Breast epithelium (tissue), 4 donors: ENCODE measurements at regions not wholly inside any gene's neighbourhood (a gene's known extent, or its start where the extent isn't known, plus 50 kb on each side); places are given as distances from the start of the nearest gene placed in this dataset.

Experiments used
- DNase-seq, 2 donors: peaks; one replicate each; pipeline ENCODE4 v3.0.0-alpha.2; 2019; ENCODE audit warnings: low spot score in 2 of 2
- H3K27ac ChIP-seq, 2 donors: fragments of 200-600 bp; sonication (generic) in 1 of 2; one replicate each; pipeline ENCODE4 v1.5.1; 2016 to 2019; ENCODE audit warnings: mild to moderate bottlenecking in 1 of 2
- H3K27me3 ChIP-seq, 2 donors: fragments of 200-600 bp; sonication (generic) in 1 of 2; one replicate each; pipeline versions ENCODE4 v1.5.1 to v1.6.0; 2017 to 2019; ENCODE audit warnings: control low read depth in 1 of 2, mild to moderate bottlenecking in 1 of 2
- H3K36me3 ChIP-seq: fragments of 200-600 bp; one replicate; pipeline ENCODE4 v1.5.1; 2019
- H3K4me1 ChIP-seq, 2 donors: fragments of 200-600 bp; sonication (generic); one replicate each; pipeline ENCODE4 v1.5.1; 2016 to 2019; ENCODE audit warnings: control low read depth in 1 of 2
- H3K4me3 ChIP-seq, 3 donors: fragments of 200-600 bp; sonication (generic); 1 replicate in 2 of 3; 2 replicates in 1 of 3; pipeline ENCODE4 v1.5.1; 2016 to 2019; ENCODE audit warnings: mild to moderate bottlenecking in 3 of 3, moderate library complexity in 2 of 3
- H3K9me3 ChIP-seq, 2 donors: fragments of 200-600 bp; sonication (generic) in 1 of 2; one replicate each; pipeline ENCODE4 v1.5.1; 2016 to 2019; ENCODE audit warnings: control low read depth in 1 of 2
- POLR2A ChIP-seq: fragments of 450-650 bp; IDR thresholded peaks from one replicate; pipeline ENCODE4 v1.6.1; 2016; ENCODE audit warnings: antibody characterized with exemption, mild to moderate bottlenecking, moderate library complexity
- POLR2AphosphoS5 ChIP-seq, 3 donors: sonication (generic); formaldehyde crosslinking; IDR thresholded peaks; one replicate each; pipeline ENCODE4 v1.6.1; 2017; ENCODE audit warnings: antibody characterized with exemption in 3 of 3
- intact Hi-C: fragments of 100-400 bp; cut with DNase I; formaldehyde crosslinking; loops from one replicate; pipeline ENCODE4 v1.15.1; 2023; ENCODE audit warnings: low total_unique reads
- TF ChIP-seq, protein P1 (sequence below), 3 donors: fragments of 450-650 bp; IDR thresholded peaks; one replicate each; pipeline ENCODE4 v1.5.1; 2016 to 2017; ENCODE audit warnings: antibody characterized with exemption in 3 of 3, mild to moderate bottlenecking in 3 of 3, moderate library complexity in 3 of 3

DNA sequence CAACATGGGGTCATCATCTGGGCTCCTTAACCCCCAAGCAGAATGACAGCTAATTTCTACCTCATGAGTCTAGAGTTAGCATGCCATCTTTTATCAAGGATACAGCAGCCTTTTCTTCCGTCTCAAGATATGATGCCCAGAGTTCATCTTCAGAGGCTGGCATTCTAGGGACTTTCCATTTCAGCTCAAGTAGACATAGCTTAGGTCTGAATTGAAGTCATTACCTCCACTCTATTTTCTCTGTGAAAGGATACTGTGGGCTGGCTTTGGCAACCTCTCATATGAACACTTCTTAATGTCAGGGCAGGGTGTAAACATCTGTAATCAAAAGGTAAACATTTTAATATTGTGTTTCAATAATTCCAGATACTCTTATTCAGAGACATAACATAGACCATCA lies 535.7 kb downstream of the MAT2B start:
- no peak for DNase-seq
- TF ChIP-seq POLR2A = no peak
- no peak for TF ChIP-seq POLR2AphosphoS5 (IDR thresholded peaks at IDR 0.05)
- TF ChIP-seq, protein P1, sequence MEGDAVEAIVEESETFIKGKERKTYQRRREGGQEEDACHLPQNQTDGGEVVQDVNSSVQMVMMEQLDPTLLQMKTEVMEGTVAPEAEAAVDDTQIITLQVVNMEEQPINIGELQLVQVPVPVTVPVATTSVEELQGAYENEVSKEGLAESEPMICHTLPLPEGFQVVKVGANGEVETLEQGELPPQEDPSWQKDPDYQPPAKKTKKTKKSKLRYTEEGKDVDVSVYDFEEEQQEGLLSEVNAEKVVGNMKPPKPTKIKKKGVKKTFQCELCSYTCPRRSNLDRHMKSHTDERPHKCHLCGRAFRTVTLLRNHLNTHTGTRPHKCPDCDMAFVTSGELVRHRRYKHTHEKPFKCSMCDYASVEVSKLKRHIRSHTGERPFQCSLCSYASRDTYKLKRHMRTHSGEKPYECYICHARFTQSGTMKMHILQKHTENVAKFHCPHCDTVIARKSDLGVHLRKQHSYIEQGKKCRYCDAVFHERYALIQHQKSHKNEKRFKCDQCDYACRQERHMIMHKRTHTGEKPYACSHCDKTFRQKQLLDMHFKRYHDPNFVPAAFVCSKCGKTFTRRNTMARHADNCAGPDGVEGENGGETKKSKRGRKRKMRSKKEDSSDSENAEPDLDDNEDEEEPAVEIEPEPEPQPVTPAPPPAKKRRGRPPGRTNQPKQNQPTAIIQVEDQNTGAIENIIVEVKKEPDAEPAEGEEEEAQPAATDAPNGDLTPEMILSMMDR (IDR thresholded peaks at IDR 0.05) = no peak
- no peaks in the 10 kb centered on the region for H3K36me3 ChIP-seq
- no peaks in the 10 kb centered on the region for H3K9me3 ChIP-seq
- H3K4me1 ChIP-seq = no peaks in the 10 kb centered on the region
- no peaks in the 10 kb centered on the region for H3K27me3 ChIP-seq
- intact Hi-C loops = no loop called here
- H3K27ac ChIP-seq = no peak overlapping the region
- H3K4me3 ChIP-seq = no peak overlapping the region

DNA sequence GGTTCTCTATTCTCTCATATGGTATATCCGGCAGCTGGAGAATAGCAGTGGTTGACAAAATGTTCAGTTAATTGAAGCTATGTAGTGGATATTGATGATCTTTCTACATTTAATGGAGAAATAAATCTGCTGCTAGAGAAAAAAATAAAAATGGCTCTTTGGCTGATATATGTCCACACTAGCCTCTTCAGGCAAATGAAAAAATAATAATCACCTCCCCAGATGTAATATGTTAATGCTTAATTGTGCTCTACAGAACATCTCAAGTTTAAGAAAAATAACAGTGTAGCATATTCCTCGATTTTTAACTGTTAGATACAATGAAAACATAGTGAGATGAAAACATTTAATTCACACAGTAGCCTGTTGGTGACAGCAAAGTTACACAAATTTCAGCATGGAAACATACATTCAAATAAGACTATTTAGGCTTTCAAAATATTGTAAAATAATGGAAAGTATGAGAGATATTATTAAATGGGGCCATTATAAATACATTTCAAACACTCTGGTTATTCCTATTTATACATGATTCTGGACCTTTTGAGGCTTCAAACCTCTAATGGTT lies 543.0 kb downstream of the MAT2B start:
- no peaks in the 10 kb centered on the region for H3K27me3 ChIP-seq
- H3K36me3 ChIP-seq = no peaks in the 10 kb centered on the region
- intact Hi-C loops = no loop called here
- no peak for TF ChIP-seq POLR2A
- H3K4me1 ChIP-seq = no peaks in the 10 kb centered on the region
- H3K9me3 ChIP-seq = no peaks in the 10 kb centered on the region
- H3K27ac ChIP-seq = no peak overlapping the region
- H3K4me3 ChIP-seq = no peak overlapping the region
- DNase-seq = no peak

DNA sequence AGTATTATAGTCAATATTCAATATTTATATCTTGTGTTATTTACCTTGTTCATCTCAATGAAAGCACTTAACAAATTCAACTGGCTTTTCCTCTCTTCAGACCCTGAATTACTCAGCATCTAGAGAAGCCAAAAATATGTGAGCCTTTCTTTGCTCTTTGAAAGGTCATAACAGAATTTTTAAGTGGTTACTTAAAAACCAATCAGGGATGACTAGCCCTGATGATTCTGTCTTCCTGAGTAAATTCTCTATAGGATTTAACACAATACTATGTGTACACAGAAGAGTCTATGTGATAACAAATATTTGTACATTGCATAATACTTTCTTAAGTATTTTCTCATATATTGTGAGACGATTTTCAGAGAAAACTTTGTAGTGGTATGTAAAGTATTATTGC lies 546.3 kb downstream of the MAT2B start:
- no peaks in the 10 kb centered on the region for H3K4me1 ChIP-seq
- no peaks in the 10 kb centered on the region for H3K9me3 ChIP-seq
- no peaks in the 10 kb centered on the region for H3K27me3 ChIP-seq
- no peak overlapping the region for H3K27ac ChIP-seq
- TF ChIP-seq, protein P1 (IDR thresholded peaks at IDR 0.05) = no peak
- TF ChIP-seq POLR2A (no peak), POLR2AphosphoS5 (IDR thresholded peaks at IDR 0.05) (no peak)
- DNase-seq = no peak
- H3K36me3 ChIP-seq = no peaks in the 10 kb centered on the region
- intact Hi-C loops = no loop called here
- H3K4me3 ChIP-seq = no peak overlapping the region

DNA sequence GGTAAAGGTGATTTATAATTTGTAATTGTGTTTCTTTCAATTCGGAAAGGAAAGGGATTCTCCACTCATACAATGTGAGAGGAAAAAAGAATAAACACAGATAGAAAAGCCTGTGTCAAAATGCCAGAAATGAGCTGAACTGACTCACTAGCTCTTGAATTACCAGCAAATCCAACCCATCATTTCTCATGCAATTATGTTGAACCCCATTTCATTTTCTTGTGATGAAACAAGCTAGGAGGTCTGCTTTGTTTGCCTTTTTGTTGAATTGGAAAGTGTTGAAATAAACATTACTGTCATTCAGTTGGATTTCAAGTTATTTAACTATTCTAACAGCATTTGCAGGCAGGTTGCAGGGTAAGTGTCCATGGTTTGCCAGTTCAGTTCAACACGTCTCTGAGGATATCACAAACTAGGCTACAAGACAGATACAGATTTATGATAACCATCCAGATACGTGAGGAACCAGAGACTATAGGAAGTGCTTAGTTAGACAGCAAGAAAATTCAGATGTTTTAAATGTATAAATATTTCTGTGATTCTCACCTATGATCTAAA lies 547.2 kb downstream of the MAT2B start:
- no peaks in the 10 kb centered on the region for H3K4me1 ChIP-seq
- H3K4me3 ChIP-seq = no peak overlapping the region
- no peak for DNase-seq
- no peaks in the 10 kb centered on the region for H3K9me3 ChIP-seq
- H3K27ac ChIP-seq = no peak overlapping the region
- no peaks in the 10 kb centered on the region for H3K36me3 ChIP-seq
- H3K27me3 ChIP-seq = no peaks in the 10 kb centered on the region
- intact Hi-C loops = no loop called here
- TF ChIP-seq, protein P1 (IDR thresholded peaks at IDR 0.05) = no peak
- TF ChIP-seq POLR2AphosphoS5 (IDR thresholded peaks at IDR 0.05) = no peak
- TF ChIP-seq POLR2A = no peak

DNA sequence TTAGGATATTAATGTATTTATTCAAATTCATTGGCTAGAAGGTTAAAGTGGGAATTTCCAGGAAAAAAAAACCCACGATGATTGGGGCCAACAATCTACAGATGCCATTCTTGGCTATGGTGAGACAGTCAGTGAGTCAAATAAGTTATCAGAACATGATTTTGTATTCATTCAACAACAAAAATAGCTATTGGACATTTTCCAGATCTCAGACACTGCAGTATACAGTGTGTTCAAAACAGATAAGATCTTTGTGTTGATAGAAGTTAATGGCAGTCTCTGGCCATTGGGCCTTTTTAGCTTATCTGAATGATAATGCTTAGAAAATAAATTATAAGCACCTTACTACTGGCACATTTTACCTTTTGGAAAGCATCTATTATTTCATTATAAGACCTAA lies 547.7 kb downstream of the MAT2B start:
- Histone ChIP-seq H3K27ac (no peak overlapping the region), H3K4me3 (no peak overlapping the region), H3K4me1 (no peaks in the 10 kb centered on the region), H3K27me3 (no peaks in the 10 kb centered on the region), H3K9me3 (no peaks in the 10 kb centered on the region), H3K36me3 (no peaks in the 10 kb centered on the region)
- intact Hi-C loops = no loop called here
- no peak for DNase-seq
- TF ChIP-seq POLR2A (no peak), POLR2AphosphoS5 (IDR thresholded peaks at IDR 0.05) (no peak)
- TF ChIP-seq, protein P1 (IDR thresholded peaks at IDR 0.05) = no peak
